ENCODE measurements at regions not wholly inside any gene's neighbourhood (a gene's known extent, or its start where the extent isn't known, plus 50 kb on each side); places are given as distances from the start of the nearest gene placed in this dataset.
"Not testable (repeated sequence)": the region's sequence is repeated elsewhere in the genome, so short reads cannot be mapped to it uniquely, and the experiment has no call there.

DNA sequence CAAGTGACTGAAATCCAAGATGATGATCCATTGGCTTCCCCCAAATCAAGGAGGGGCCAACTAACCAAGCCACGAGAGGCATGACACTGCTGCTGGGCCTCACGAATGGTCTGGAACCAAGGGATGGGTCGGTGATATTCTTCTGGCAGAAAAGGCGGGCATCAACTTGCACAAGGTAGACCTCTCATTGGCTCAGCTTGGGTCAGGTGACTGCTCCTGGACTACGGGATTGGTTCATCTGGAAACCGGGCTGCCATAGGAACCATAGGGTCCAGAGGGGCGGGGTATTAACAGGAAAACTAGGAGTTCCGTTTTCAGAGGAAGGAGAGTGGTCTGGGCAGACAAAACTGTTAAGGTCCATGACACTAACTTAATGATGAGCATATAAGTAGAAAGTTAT, 100.9 kb downstream of the TFAP2C start:
- no peak for DNase-seq

DNA sequence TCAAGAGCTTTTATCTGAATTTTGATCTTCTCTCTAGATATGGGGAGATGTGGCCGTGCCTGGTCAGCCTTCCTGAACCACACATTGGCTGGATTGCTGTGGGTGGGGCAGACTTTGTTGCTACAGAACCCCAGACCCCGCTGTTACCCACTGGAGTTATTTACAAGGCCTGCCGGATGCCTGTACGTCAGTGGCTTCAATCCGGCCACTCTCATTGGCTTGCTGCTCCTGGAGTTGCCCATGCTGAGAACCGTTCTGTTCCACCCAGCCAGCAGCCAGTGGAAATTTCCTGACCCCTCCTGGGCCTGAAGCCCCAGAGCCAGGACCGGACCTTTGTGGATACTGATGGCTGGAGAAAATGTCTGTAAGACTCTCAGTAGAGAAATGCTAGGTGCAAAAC, 101.9 kb downstream of the TFAP2C start:
- DNase-seq: no peak

DNA sequence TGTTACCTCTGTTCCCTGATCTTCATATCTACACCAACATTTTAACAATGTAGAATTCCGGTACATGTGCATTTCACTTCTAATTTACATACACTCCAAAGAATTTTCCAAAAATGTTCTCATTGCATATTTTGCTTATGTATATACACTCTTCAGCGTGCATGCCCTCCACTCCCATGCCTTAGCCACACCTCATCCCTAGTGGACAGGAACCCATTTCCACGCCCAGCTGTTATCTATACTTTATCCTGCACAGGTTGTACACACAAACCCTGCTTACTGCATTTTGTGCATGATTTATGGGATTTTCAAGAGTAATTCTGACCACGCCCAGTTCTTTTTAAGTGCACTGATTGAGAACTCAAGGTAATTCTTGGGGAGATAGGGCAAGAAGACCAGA, 102.4 kb downstream of the TFAP2C start:
- no peak for DNase-seq

DNA sequence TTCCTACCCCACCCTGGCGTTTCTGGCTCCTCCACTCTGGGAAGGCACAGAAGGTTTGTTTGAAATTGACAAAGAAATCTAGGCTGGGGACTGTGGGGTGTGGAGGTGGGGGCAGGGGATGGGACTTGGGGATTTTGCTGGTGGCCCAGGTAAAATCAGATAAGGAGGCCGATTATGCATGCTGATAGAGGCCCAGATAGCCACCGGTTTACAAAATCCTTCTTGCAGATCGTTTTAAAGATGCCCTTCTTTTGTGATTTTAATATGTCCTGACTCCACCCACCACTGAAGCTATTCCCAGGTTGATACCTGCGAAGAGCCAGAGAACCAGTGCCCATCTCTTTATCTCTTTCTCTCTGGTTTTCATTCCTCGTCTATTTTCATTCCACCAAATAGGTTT, 104.9 kb downstream of the TFAP2C start:
- DNase-seq: no peak

DNA sequence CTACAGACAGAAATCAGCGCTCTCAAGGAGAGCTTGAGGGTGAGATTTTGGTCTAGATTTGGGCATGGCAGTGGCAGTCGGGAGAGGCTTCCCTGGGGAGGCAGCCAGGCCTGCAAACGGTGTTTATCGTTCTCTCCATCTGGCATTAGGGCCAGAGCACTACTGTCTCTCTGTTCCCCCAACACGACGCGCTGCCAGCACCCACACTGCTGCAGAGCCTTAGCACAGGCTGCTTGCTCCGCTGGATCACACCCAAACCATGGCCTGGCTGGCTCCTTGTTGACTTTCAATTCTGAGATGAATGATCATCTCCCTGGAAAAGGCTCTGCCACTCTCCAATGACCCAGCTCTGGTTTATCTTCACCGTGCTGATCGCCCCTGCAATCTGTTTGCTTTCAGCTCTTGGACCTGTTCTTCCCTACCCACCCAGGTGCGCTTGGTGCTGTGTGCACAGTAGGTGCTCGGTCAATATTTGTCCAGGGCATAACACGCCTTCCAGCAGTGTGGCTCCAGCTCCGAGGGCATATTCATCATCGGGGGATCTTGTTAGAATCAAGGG, 106.1 kb downstream of the TFAP2C start:
- DNase-seq: no peak

DNA sequence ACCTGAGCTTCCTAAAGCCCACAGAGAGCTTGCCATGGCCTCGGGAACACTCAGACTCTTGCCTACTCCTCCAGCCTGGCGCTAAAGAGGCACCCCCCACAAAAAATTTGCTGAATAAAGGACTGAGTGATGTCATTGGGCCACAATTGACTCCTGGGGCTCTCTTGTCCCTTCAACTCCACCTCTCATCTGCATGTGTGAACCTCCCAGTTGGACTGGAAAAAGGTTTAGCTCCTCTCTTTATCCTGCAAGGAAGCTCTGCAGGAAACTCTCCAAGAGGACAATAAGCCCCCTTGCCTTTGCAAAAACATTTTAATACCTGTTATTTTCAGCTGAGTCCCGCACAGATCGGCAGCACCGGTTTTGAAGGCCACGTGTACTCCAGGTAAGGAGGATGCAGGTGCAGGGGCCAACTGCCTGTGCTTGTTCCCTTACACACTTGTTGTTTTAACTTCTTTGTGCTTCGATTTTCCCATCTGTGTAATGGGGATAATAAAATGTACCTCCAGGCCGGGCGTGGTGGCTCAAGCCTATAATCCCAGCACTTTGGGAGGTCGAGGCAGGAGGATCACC, 107.3 kb downstream of the TFAP2C start:
- DNase-seq: no peak

DNA sequence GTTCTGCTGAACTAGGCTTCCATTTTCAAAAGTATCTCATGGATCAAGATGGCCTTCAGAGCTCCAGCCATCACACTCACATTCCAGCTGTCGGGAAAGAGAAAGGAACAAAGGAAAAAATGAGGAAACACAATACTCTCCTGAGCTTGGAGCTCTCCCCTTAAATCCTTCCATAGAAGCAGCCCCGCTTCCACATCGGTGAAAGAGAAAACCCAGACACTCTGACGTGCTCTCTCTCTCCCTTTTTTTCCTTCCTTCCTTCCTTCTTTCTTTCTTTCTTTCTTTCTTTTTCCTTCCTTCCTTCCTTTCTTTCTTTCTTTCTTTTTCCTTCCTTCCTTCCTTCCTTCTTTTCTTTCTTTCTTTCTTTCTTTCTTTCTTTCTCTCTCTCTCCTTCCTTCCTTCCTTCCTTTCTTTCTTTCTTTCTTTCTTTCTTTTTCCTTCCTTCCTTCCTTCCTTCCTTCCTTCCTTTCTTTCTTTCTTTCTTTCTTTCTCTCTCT, 115.3 kb downstream of the TFAP2C start:
- DNase-seq: not testable (repeated sequence)

DNA sequence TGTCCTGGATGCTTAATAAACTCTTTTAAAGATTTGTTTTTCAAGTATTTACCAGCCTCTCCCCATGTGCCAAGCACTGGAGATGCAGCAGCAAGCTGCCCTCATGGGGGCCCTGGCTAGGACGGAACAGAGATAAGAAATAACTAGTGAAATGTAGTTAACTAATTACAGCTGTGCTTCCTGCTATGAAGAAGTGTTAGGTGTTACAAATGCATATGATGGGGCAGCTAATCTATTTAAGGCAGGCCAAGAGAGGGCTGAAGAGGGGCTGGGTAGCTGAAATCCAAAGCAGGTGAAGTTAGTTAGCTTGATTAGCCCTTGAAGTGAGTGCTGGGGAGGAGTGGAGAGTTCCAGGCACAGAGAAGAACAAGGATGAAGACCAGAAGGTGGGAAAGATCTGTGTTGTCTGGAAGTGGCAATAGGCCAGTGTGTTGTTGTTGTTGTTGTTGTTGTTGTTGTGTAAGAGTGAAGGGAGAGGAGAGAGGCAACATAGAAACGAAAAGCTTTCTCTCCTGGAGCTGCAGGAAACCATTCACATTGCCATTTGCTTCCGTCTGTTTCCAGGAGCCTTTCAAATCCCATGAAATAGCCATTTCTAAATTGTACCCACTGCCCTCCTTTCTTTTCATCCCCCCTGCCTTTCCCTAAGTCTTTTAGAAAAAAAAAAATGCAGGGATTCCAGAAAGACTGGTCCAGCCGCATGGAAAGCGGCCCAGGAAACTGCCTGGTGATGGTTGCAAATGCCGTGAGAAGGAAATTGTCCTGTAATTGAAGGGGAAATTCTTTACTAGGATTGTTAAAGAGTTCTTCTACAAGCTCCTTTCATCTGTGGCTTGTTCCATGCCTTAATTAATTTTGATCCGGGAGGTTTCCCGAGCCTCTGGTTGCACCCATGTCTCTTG, 119.6 kb downstream of the TFAP2C start:
- no peak for DNase-seq

DNA sequence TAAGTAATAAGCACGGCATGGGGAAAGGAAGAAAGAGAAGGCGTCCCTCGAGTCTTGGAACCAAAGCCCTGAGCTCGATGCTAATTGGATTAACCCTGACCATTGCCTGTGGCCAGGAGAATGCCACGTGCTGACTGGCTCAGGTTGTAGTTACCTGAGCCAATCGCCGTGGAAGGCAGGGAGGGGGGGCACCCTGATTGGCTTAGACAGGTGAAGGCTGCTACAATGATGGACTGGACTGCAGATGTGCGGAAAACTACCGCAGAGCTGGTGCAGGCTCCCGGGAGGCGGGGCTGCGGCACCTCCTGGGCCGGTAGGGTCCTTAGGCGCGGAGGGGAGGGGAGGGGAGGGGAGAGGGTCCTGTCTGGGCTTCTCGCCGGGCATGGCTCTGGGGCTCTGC, 121.3 kb downstream of the TFAP2C start:
- DNase-seq: no peak

DNA sequence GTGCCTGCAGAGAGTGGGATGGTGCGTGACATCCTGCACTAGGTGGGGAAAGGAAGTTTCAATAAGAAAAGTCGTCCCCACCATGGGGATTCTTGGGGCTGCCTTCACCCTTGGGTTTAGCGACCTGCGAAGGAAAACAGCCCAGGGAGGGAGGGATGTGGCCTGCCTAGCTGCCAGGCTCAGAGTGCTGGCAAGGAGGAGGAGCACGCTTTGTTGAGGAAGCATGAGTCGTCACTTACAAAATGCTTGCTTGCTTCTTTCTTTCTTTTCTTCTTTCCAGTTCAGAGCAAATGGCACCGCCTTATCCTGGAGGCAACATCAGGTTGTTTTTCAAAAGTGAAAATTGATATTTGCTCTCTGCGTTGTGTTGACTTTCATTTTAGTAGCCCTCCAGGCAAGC, 123.2 kb downstream of the TFAP2C start:
- no peak for DNase-seq

DNA sequence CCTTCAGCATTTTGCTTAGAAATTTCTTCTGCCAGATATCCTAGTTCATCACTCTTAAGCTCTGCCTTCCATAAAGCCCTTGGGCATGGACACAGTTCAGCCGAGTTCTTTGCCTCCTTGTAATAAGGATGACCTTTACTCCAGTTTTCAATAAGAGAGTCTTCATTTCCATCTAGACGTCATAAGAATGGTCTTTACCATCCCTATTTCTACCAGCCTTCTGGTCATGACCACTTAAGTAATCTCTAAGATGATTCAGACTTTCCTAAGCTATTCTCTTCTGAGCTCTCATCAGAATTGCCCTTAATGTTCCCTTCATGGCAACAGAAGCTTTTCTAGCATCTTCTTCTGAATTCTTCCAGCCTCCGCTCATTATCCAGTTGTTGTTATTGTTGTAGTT, 126.1 kb downstream of the TFAP2C start:
- no peak for DNase-seq

DNA sequence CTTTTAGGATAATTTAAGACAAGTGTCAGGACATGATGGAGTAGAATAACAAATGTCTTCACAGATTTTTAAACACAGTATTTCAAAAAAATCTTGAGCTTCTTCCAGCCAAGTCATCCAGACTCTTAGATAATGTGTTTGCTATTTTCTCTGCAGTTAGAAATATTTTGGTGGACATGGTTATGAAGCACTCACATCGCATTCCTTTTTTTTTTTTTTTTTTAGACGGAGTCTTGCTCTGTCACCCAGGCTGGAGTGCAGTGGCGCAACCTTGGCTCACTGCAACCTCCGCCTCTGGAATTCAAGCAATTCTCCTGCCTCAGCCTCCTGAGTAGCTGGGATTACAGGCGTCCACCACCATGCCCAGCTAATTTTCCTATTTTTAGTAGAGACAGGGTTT, 127.6 kb downstream of the TFAP2C start:
- not testable (repeated sequence) for DNase-seq

DNA sequence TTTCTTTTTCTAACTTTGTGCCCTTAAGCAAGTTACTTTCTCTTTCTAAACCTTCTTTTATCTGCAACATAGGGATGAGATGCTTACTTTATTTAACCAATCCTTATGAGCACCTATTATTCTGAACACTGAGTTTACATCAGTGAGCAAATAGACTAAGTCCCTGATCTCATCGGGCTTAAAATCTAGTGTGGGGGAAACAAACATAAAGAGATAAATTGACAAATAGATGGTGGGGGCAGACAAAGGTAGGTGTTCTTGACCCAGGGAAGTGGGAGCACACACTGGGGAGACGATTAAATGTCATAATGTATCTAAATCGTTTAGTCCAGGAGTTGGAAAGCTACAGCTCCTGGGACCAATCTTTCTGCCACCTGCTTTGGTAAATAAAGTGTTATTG, 129.6 kb downstream of the TFAP2C start:
- no peak for DNase-seq

DNA sequence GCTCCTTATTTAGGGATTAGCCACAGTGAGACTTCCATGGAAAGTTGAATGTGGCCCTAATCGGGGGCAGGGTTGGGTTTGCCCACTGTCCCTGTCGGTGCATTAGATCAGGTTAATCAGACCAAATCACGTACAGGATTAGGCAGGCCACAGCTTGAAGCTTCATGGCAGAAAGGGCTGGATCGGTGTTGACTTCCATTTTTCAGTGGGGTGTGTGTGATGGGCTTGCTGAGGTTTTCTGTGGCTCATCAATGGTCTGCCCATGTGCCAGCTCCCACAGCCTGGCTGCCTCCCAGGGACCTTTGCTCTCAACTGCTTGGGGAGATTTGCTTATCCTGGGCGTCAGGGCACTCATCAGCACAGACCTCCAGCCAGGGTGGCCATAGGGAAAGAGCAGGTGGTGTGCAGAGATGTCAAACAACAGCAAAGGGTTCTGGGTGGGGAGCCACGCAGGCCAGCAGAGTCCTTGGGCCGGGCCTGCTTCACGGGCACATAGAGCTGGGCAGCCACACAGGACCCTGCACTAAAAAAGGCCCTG, 130.7 kb downstream of the TFAP2C start:
- DNase-seq: no peak

DNA sequence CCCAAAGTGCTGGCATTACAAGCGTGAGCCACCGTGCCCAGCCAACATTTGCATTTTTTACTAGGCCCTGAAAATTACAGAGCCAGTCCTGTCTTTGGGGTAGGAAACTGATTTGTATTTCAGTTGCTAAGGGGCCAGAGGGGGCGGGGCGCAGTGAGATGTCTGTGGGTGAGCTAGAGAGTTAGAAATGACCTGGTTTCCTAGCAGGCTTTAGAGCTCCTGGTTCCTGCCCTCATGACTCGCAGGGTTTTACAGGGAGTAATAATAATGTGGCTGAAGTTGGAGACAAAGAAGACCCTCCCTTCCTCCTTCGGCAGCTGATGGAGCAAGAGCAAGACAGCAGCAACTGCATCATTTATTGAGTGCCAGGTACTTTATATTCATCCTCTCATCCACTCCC, 131.5 kb downstream of the TFAP2C start:
- DNase-seq: no peak

DNA sequence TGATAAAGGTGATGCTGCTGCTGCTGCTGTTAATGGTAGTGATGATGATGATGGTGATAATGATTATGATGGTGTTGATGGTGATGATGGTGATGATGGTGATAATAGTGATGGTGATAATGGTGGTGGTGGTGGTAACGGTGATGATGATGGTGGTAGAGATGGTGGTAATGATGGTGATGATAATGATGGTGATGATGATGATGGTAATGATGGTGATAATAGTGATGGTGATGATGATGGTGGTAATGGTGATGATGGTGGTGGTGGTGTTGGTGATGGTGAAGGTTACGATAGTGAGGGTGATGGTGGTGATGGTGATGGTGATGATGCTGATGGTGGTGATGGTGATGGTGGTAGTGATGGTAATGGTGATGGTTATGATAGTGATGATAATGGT, 132.3 kb downstream of the TFAP2C start:
- no peak for DNase-seq

DNA sequence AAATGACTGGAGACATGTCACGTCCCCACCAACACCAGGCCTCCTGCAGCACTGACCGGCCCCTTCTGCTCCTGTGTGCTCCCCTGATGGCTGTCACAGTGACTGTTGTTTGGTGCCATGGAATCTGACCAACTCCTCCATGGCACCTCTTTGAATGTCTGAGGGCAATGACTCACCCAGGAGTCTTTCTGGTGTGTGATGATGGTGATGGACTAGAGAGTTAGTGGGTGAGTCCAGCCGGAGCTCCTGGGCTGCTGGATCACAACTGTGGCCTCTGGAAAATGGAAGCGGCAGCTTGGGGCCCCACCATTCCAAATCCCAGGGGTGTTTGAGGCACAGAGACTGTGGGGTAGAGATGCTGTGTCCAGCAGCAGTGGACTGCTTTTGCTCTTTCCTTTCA, 133.3 kb downstream of the TFAP2C start:
- DNase-seq: no peak

DNA sequence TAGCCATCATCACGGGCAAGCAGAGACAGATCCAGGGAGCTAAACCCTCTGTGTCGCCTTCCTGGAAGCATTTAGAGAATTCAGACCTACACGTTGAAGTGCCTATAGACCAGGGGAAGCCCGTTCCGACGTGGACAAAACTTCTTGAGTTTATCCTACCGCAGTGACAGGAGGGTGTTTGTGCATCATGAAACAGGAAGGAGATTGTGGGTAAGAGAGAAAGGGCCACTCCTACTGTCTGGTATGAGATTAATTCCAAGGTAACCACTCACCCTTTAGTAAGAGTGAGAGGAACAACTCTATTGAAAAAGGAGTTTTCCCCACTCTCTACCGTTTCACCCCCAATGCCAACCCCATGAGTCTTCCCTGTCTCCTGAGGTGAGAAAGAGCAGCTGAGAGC, 133.7 kb downstream of the TFAP2C start:
- DNase-seq: no peak

DNA sequence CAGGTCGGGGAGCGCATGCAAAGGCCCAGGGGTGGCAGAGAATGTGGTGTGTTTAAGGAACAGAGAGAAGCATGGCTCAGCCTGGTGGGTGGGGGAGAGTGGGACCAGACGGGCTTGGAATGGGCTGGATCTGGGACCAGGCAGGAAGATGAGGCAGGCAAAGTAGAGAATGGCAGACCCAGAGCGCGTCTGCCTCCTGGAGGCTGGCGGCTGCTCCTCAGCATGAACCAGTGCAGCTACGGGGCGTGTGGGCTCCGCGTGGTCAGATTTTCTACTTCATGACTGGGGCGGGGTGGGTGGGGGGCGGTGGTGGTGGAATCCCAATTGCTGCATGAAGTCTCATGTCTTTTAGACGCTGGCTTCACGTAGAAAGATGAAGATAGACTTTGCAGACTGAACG, 135.6 kb downstream of the TFAP2C start:
- no peak for DNase-seq

DNA sequence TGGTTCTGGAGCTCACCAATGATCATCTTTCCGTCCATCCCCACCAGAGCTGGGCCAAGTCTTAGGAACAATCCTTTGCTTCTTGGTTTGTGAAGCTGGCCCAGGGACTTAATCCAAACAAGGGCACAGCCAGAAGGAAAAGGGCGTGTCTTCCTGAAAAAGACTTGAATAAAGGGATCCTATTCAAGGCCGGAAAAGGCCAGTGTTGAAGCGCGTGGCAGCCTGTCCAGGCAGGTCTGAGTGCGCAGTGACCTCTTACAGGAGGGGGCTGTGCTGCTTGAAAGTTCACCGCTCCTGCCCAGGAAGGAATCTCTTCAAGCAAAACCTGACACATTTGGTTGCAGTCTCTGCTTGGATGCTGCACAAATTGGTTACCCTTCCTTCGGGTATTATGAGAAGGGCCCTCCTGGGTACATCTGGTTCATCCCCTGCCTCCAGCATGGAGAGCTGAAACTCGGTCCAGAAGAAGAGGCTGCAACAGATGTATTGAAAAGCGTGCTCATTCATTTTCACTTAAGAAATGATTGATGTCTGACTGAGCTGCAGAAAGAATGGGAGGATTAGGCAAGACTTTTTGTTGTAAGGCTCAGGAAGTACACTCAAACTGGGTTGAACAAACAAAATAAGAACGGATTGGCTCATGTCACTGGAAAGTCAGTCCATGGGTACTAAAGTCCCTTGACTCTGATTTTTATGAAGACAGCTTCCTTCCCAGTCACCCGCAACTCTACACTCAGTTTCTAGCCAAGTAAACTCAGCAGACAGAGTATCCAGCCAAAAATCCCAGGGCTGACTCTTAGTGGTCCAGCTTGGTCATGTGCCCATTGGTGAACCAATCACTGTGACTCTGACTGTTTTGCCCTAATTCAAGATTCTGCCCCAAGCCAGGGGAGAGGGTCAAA, 136.3 kb downstream of the TFAP2C start:
- DNase-seq: no peak

DNA sequence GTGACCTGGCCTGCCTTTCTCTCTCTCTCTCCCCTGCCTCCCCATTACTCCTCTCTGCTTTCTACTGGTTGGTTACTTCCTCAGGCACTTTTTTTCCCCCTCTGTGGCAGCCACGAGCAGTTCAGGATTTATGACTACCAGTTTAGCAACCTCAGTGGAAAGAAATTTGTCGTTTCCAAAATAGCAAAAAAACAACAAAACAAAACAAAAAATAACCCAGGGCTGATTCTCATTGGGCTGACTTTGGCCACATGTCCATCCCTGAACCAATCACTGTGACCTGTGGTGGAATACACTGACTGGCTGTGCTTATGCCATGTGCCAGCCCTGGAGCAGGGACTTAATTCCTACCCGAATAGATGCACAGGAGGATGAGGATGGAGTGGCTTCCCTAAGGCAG, 137.4 kb downstream of the TFAP2C start:
- DNase-seq: no peak

DNA sequence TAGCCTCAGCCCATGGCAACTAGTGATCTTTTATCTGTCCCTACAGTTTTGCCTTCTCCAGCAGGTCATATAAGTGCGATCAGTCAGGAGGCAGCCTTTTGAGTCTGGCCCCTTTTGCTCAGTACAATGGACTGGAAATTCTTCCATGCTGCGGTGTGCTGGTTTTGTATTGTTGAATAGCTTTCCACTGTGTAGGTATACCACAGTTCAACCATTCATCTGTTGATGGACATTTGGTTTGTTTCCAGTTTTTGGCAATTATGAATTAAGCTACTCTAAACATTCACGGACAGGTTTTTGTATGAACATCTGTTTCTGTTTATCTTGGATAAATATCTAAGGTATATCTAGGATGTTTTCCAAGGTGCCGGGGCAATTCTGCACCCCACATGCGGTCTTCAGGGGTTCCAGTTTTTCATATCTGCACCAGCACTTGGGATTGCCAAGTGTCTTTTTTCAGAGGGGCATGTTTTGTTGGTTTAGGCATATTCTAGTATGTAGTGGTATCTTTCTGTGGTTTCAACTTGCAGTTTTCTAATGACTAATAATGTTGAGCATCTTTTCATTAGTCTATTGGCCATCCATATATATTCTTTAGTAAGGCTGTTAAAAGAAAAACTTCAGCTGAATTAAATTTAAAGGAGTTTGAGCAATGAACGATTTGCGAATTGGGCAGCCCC, 141.0 kb downstream of the TFAP2C start:
- DNase-seq: peak; percentile 40

All from tongue (tissue), 1 donor.